HepG2 (cell line): ENCODE measurements at regions not wholly inside any gene's neighbourhood (a gene's known extent, or its start where the extent isn't known, plus 50 kb on each side); places are given as distances from the start of the nearest gene placed in this dataset.

Experiments
- ATAC-seq: fragments of 200-7000 bp; cut with Tn5 transposase; 3 replicates; pipeline ENCODE4 v1.9.1; 2020; ENCODE audit warnings: mild to moderate bottlenecking, moderate library complexity
- BruUV-seq: library from RNA; stranded (reverse); fragments of 400-500 nt; replicated peaks from 2 replicates; lab custom pipeline; 2021; lab: Mats Ljungman, UMichigan
- CTCF ChIA-PET: fragments of 300-600 bp; formaldehyde crosslinking; extraction: SDS; loops from one replicate; lab custom pipeline; 2021; ENCODE audit warnings: low total read pairs, inconsistent platforms, low intra/inter-chr PET ratio; lab: Yijun Ruan, JAX
- POLR2A ChIA-PET: fragments of 350-600 bp; sonication (Branson Sonifier 250); formaldehyde crosslinking; loops from one replicate; lab custom pipeline; 2020; ENCODE audit warnings: antibody characterized with exemption, inconsistent platforms; lab: Yijun Ruan, JAX
- DNase-seq: peaks from one replicate; pipeline ENCODE4 v3.0.0-alpha.2; 2015; ENCODE audit warnings: low spot score
- FAIRE-seq: peaks from 3 replicates; lab custom pipeline; 2011; peaks lifted over from hg19 to GRCh38; lab: Jason Lieb, UNC
- H2AFZ ChIP-seq: one replicate; pipeline ENCODE4 v1.6.1; 2011; ENCODE audit warnings: low read length, inconsistent platforms
- H3K27ac ChIP-seq: fragments of 300-600 bp; 3 replicates; pipeline ENCODE4 v1.8.0; 2011; ENCODE audit warnings: mixed run types, mild to moderate bottlenecking, mixed read lengths, low read length, inconsistent platforms; ENCODE audit not compliant: insufficient read depth; ENCODE audit errors: extremely low read length
- H3K27me3 ChIP-seq, 2 experiments: fragments of 200-600 bp in 1 of 2; 2 replicates in 1 of 2; 3 replicates in 1 of 2; pipeline versions ENCODE4 v1.6.0 to v1.8.0; 2011; ENCODE audit warnings: low read length in 2 of 2, mild to moderate bottlenecking in 2 of 2, moderate library complexity in 2 of 2, inconsistent platforms in 1 of 2; ENCODE audit not compliant: insufficient read depth in 2 of 2, control insufficient read depth in 1 of 2
- H3K36me3 ChIP-seq, 2 experiments: fragments of 200-600 bp in 1 of 2; replicated peaks in 1 of 2; 2 replicates in 1 of 2; 3 replicates in 1 of 2; pipeline versions ENCODE4 v1.5.1 to v1.8.0; 2011; ENCODE audit warnings: low read length in 2 of 2, inconsistent platforms in 1 of 2; ENCODE audit not compliant: insufficient read depth in 2 of 2, control insufficient read depth in 1 of 2
- H3K4me1 ChIP-seq: 2 replicates; pipeline ENCODE4 v1.5.1; 2012; ENCODE audit warnings: low read length, inconsistent platforms; ENCODE audit not compliant: insufficient read depth
- H3K4me2 ChIP-seq: 2 replicates; pipeline ENCODE4 v1.6.0; 2011; ENCODE audit warnings: low read depth, low read length, inconsistent platforms
- H3K4me3 ChIP-seq, 3 experiments: fragments of 200-600 bp in 1 of 3; sonication (generic), shearing (Covaris generic) in 1 of 3; replicated peaks in 1 of 3; 2 replicates each; pipeline ENCODE4 v1.5.1; 2011 to 2016; ENCODE audit warnings: low read length in 3 of 3, inconsistent platforms in 2 of 3, low read depth in 2 of 3, mild to moderate bottlenecking in 2 of 3, control low read depth in 1 of 3, mixed read lengths in 1 of 3; ENCODE audit not compliant: insufficient read depth in 1 of 3
- H3K79me2 ChIP-seq: one replicate; pipeline ENCODE4 v1.6.1; 2011; ENCODE audit warnings: low read length, inconsistent platforms; ENCODE audit not compliant: insufficient read depth
- H3K9ac ChIP-seq: 2 replicates; pipeline ENCODE4 v1.6.0; 2011; ENCODE audit warnings: mild to moderate bottlenecking, low read depth, low read length, inconsistent platforms; ENCODE audit not compliant: insufficient read depth
- H3K9me3 ChIP-seq: 2 replicates; pipeline ENCODE4 v1.5.1; 2012; ENCODE audit warnings: mild to moderate bottlenecking, low read length
- H4K20me1 ChIP-seq: 2 replicates; pipeline ENCODE4 v1.6.0; 2011; ENCODE audit warnings: inconsistent platforms, mild to moderate bottlenecking, low read length, moderate library complexity; ENCODE audit not compliant: insufficient read depth
- AHR ChIP-seq: IDR thresholded peaks from 2 replicates; pipeline ENCODE4 v1.6.1; 2018; ENCODE audit warnings: missing genetic modification reagents, missing compliant biosample characterization
- CAMTA2 ChIP-seq: sonication (generic); formaldehyde crosslinking; IDR thresholded peaks from 2 replicates; pipeline ENCODE4 v1.4.0; 2020; ENCODE audit warnings: mild to moderate bottlenecking, missing genetic modification reagents, borderline replicate concordance
- FOSL1 ChIP-seq: sonication (generic); formaldehyde crosslinking; IDR thresholded peaks from 2 replicates; pipeline ENCODE4 v1.9.0; 2021; ENCODE audit warnings: missing genetic modification reagents, borderline replicate concordance
- FOXC1 ChIP-seq: sonication (generic); formaldehyde crosslinking; IDR thresholded peaks from 2 replicates; pipeline ENCODE4 v1.8.0; 2022; ENCODE audit warnings: mild to moderate bottlenecking, missing genetic modification reagents, borderline replicate concordance
- HNRNPH1 ChIP-seq: fragments of 200-400 bp; formaldehyde crosslinking; optimal IDR thresholded peaks from 2 replicates; pipeline ENCODE3; 2017; ENCODE audit warnings: mild to moderate bottlenecking, low read depth, low read length
- KLF6 ChIP-seq: IDR thresholded peaks from 2 replicates; pipeline ENCODE4 v1.8.0; 2016; ENCODE audit warnings: missing biosample characterization, missing genetic modification reagents
- PHF20 ChIP-seq: sonication (generic); formaldehyde crosslinking; IDR thresholded peaks from 2 replicates; pipeline ENCODE4 v1.5.0; 2020; ENCODE audit warnings: mild to moderate bottlenecking, missing genetic modification reagents
- POGK ChIP-seq: sonication (generic); formaldehyde crosslinking; conservative IDR thresholded peaks from 2 replicates; pipeline ENCODE4 v1.8.0; 2022; ENCODE audit warnings: mild to moderate bottlenecking, moderate library complexity, missing genetic modification reagents
- SP1 ChIP-seq, 2 experiments: fragments of 450-650 bp in 1 of 2; sonication (generic) in 1 of 2; formaldehyde crosslinking in 1 of 2; IDR thresholded peaks; 2 replicates each; pipeline versions ENCODE4 v1.4.0 to v1.6.1; 2016 to 2020; ENCODE audit warnings: missing genetic modification reagents in 1 of 2
- STAT5B ChIP-seq: sonication (generic); formaldehyde crosslinking; IDR thresholded peaks from 2 replicates; pipeline ENCODE4 v1.4.0; 2020; ENCODE audit warnings: missing genetic modification reagents
- TIGD3 ChIP-seq: sonication (generic); formaldehyde crosslinking; IDR thresholded peaks from 2 replicates; pipeline ENCODE4 v1.5.1; 2020; ENCODE audit warnings: mild to moderate bottlenecking, missing genetic modification reagents, borderline replicate concordance
- TSC22D2 ChIP-seq: sonication (generic); formaldehyde crosslinking; IDR thresholded peaks from 2 replicates; pipeline ENCODE4 v1.5.1; 2020; ENCODE audit warnings: missing genetic modification reagents, mild to moderate bottlenecking, borderline replicate concordance
- ZNF569 ChIP-seq: sonication (generic); formaldehyde crosslinking; IDR thresholded peaks from 2 replicates; pipeline ENCODE4 v1.5.0; 2020; ENCODE audit warnings: mild to moderate bottlenecking, missing genetic modification reagents, moderate library complexity, borderline replicate concordance
- ZNF781 ChIP-seq: sonication (generic); formaldehyde crosslinking; IDR thresholded peaks from 2 replicates; pipeline ENCODE4 v1.5.1; 2020; ENCODE audit warnings: borderline replicate concordance, mild to moderate bottlenecking, missing genetic modification reagents; ENCODE audit errors: not compliant biosample characterization
- WGBS: methylation state at CpG from one replicate; pipeline ENCODE4 v1.1.6; 2017; ENCODE audit warnings: low lambda C conversion rate; 5-methylcytosine and 5-hydroxymethylcytosine counted together
- in situ Hi-C: cut with HindIII; loops from 2 replicates; pipeline ENCODE4 v1.10.0; 2017; ENCODE audit warnings: low pct_unique_long_range_greater_than_20kb; ENCODE audit not compliant: extremely low pct_ligation_motif_present
- intact Hi-C: fragments of 100-400 bp; cut with micrococcal nuclease; formaldehyde crosslinking; loops from one replicate; pipeline ENCODE4 v1.10.0; 2022; ENCODE audit not compliant: unreplicated experiment
- TF ChIP-seq, protein P1 (sequence below): sonication (generic); formaldehyde crosslinking; IDR thresholded peaks from 2 replicates; pipeline ENCODE4 v1.5.0; 2020; ENCODE audit warnings: mild to moderate bottlenecking, missing genetic modification reagents
- TF ChIP-seq, protein P2 (sequence below): sonication (generic); formaldehyde crosslinking; IDR thresholded peaks from 2 replicates; pipeline ENCODE4 v1.9.0; 2021; ENCODE audit warnings: missing genetic modification reagents, mild to moderate bottlenecking, borderline replicate concordance

DNA sequence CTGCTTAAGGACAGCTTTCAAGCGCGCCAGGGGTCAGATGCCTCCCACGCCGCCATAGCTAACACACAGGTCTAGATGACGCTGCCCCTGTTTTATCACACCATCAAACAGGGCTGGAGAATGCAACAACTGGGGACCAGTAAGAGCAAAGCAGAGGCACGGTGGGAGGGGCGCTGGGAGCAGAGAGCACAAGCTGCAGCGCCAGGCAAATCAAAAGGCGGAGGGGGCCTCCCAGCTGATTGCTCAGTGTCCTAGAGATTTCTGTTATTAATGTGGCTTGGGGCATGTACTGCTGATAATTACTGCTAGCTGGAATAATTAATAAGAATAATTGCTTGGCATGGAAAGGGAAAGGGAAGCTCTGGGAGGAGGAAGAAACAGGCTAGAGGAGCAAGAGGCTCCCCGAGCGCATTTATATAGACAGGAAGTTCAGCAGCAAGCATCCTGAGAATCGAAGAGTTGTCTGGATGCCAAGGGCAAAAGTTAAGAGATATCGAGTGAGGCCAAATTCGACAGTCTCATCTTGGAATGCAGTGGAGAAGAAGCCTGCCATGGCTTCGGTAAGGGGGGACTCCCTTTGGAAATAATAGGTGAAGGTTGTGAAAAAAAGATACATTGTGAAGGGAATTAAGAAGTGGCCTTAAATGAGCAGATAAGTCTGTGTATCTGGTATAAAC is 104.5 kb upstream of the ZNF521 start (continued):
- TF ChIP-seq HNRNPH1, result no peak
- TF ChIP-seq SP1 (IDR thresholded peaks at IDR 0.05), result no peak
- no peak for TF ChIP-seq SP1 (CRISPR knock-in tag; IDR thresholded peaks at IDR 0.05)
- TF ChIP-seq, protein P1, sequence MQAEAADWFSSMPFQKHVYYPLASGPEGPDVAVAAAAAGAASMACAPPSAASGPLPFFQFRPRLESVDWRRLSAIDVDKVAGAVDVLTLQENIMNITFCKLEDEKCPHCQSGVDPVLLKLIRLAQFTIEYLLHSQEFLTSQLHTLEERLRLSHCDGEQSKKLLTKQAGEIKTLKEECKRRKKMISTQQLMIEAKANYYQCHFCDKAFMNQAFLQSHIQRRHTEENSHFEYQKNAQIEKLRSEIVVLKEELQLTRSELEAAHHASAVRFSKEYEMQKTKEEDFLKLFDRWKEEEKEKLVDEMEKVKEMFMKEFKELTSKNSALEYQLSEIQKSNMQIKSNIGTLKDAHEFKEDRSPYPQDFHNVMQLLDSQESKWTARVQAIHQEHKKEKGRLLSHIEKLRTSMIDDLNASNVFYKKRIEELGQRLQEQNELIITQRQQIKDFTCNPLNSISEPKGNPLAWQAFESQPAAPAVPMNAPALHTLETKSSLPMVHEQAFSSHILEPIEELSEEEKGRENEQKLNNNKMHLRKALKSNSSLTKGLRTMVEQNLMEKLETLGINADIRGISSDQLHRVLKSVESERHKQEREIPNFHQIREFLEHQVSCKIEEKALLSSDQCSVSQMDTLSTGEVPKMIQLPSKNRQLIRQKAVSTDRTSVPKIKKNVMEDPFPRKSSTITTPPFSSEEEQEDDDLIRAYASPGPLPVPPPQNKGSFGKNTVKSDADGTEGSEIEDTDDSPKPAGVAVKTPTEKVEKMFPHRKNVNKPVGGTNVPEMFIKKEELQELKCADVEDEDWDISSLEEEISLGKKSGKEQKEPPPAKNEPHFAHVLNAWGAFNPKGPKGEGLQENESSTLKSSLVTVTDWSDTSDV, result no peak

DNA sequence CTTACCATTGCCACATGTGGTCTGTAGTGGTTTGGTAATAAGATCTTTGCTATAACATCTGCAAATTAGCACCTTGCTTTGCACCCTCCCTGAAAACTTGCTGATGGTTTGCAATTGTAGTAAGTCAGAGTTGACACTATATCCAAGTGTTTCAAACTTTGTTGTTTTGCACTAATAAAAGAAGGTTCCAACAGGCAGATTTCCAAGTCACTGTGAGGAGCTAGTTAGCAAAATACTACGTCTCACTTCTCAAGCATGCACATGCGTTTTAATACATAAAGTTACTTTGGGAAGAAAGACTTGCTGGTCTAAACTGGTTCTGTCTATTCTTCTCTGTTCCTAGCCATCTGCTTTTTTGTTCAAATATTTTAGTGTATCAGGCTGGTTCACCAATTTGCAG is 103.7 kb upstream of the ZNF521 start:
- Histone ChIP-seq H3K36me3 (no peaks in the 10 kb centered on the region), H3K9ac (no peak overlapping the region), H3K27me3 (no peaks in the 10 kb centered on the region), H3K4me2 (no peak overlapping the region), H2AFZ (no peak overlapping the region), H4K20me1 (no peaks in the 10 kb centered on the region), H3K79me2 (no peaks in the 10 kb centered on the region), H3K27ac (no peak overlapping the region), H3K4me3 (no peak overlapping the region), H3K9me3 (no peaks in the 10 kb centered on the region), H3K4me1 (no peaks in the 10 kb centered on the region)
- in situ Hi-C loops (no loop called here), intact Hi-C loops (no loop called here)
- ATAC-seq (no peak), FAIRE-seq (no peak), DNase-seq (no peak)
- POLR2A ChIA-PET, result no interaction called here
- TF ChIP-seq KLF6 (CRISPR knock-in tag) (no peak), FOSL1 (CRISPR knock-in tag) (no peak), POGK (CRISPR knock-in tag) (no peak), CAMTA2 (CRISPR knock-in tag) (no peak), PHF20 (CRISPR knock-in tag) (no peak), AHR (CRISPR knock-in tag) (no peak), FOXC1 (CRISPR knock-in tag) (no peak), TSC22D2 (CRISPR knock-in tag) (no peak), STAT5B (CRISPR knock-in tag) (no peak), ZNF569 (CRISPR knock-in tag) (no peak), ZNF781 (CRISPR knock-in tag) (no peak), TIGD3 (CRISPR knock-in tag) (no peak)
- TF ChIP-seq, protein P2, sequence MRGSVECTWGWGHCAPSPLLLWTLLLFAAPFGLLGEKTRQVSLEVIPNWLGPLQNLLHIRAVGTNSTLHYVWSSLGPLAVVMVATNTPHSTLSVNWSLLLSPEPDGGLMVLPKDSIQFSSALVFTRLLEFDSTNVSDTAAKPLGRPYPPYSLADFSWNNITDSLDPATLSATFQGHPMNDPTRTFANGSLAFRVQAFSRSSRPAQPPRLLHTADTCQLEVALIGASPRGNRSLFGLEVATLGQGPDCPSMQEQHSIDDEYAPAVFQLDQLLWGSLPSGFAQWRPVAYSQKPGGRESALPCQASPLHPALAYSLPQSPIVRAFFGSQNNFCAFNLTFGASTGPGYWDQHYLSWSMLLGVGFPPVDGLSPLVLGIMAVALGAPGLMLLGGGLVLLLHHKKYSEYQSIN, result no peak
- WGBS, result 0% methylated on average over 2 of the region's 2 CpGs
- CTCF ChIA-PET, result no interaction called here
- no TSS peak for BruUV-seq
